DND-41 (cell line): ENCODE measurements at regions not wholly inside any gene's neighbourhood (a gene's known extent, or its start where the extent isn't known, plus 50 kb on each side); places are given as distances from the start of the nearest gene placed in this dataset.

Experiments used
- EZH2 ChIP-seq: IDR thresholded peaks from 3 replicates; pipeline ENCODE4 v1.6.1; 2012; ENCODE audit warnings: borderline replicate concordance, low read depth, mild to moderate bottlenecking, moderate library complexity, low read length, inconsistent platforms; ENCODE audit not compliant: severe bottlenecking
- TF ChIP-seq, protein P1 (sequence below): IDR thresholded peaks from 2 replicates; pipeline ENCODE4 v1.5.1; 2012; ENCODE audit warnings: borderline replicate concordance, low read length, moderate library complexity, mild to moderate bottlenecking; ENCODE audit not compliant: poor library complexity, severe bottlenecking; ENCODE audit errors: extremely low read depth

DNA sequence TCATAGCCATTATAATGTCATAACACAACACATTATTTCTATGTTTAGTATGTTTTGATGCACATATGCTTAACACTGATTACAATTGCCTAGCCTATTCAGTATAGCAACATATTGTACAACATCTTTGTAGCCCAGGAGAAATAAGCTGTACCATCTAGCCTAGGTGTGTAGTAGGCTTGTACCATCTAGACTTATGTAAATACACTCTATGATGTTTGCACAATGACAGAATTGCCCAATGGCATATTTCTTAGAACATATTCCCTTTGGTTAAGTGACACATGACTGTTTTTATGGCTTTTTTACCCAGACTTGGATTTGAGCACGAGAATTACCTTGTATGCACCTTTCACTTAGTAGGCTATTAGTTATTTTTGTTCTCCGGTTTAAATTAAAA, 64.5 kb upstream of the HIVEP1 start:
- TF ChIP-seq, protein P1, sequence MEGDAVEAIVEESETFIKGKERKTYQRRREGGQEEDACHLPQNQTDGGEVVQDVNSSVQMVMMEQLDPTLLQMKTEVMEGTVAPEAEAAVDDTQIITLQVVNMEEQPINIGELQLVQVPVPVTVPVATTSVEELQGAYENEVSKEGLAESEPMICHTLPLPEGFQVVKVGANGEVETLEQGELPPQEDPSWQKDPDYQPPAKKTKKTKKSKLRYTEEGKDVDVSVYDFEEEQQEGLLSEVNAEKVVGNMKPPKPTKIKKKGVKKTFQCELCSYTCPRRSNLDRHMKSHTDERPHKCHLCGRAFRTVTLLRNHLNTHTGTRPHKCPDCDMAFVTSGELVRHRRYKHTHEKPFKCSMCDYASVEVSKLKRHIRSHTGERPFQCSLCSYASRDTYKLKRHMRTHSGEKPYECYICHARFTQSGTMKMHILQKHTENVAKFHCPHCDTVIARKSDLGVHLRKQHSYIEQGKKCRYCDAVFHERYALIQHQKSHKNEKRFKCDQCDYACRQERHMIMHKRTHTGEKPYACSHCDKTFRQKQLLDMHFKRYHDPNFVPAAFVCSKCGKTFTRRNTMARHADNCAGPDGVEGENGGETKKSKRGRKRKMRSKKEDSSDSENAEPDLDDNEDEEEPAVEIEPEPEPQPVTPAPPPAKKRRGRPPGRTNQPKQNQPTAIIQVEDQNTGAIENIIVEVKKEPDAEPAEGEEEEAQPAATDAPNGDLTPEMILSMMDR: no peak
- no peak for TF ChIP-seq EZH2
